GM23248 (cell line): ENCODE measurements at regions not wholly inside any gene's neighbourhood (a gene's known extent, or its start where the extent isn't known, plus 50 kb on each side); places are given as distances from the start of the nearest gene placed in this dataset.

Experiments used
- DNase-seq: peaks from one replicate; pipeline ENCODE4 v3.0.0-alpha.2; 2015
- H2AFZ ChIP-seq: fragments of 200-600 bp; sonication (generic); 2 replicates; pipeline ENCODE4 v1.6.1; 2016; ENCODE audit warnings: antibody characterized with exemption
- H3F3A ChIP-seq: fragments of 200-600 bp; sonication (generic); 2 replicates; pipeline ENCODE4 v1.6.1; 2016; ENCODE audit warnings: mild to moderate bottlenecking, antibody characterized with exemption, mixed run types; ENCODE audit not compliant: insufficient read depth
- H3K27ac ChIP-seq: fragments of 200-600 bp; sonication (generic); 2 replicates; pipeline ENCODE4 v1.5.1; 2016; ENCODE audit warnings: mild to moderate bottlenecking
- H3K27me3 ChIP-seq: fragments of 200-600 bp; sonication (generic); replicated peaks from 2 replicates; pipeline ENCODE4 v1.6.1; 2016; ENCODE audit warnings: mild to moderate bottlenecking; ENCODE audit not compliant: insufficient read depth
- H3K36me3 ChIP-seq: fragments of 200-600 bp; sonication (generic); 2 replicates; pipeline ENCODE4 v1.6.1; 2016; ENCODE audit warnings: low read depth, mild to moderate bottlenecking
- H3K4me1 ChIP-seq: fragments of 200-600 bp; sonication (generic); 2 replicates; pipeline ENCODE4 v1.6.1; 2016; ENCODE audit warnings: mild to moderate bottlenecking; ENCODE audit not compliant: insufficient read depth
- H3K4me2 ChIP-seq: fragments of 200-600 bp; sonication (generic); one replicate; pipeline ENCODE4 v1.6.1; 2016; ENCODE audit warnings: mild to moderate bottlenecking; ENCODE audit not compliant: unreplicated experiment
- H3K4me3 ChIP-seq: fragments of 200-600 bp; sonication (generic); 2 replicates; pipeline ENCODE4 v1.5.1; 2016; ENCODE audit warnings: mild to moderate bottlenecking
- H3K79me2 ChIP-seq: fragments of 200-600 bp; sonication (generic); 2 replicates; pipeline ENCODE4 v1.6.1; 2016; ENCODE audit warnings: mild to moderate bottlenecking; ENCODE audit not compliant: insufficient read depth
- H3K9ac ChIP-seq: fragments of 200-600 bp; sonication (generic); 2 replicates; pipeline ENCODE4 v1.6.1; 2016; ENCODE audit warnings: mild to moderate bottlenecking
- H3K9me2 ChIP-seq: fragments of 200-600 bp; sonication (generic); 2 replicates; pipeline ENCODE4 v1.6.1; 2016; ENCODE audit warnings: mixed run types, mild to moderate bottlenecking, moderate library complexity; ENCODE audit not compliant: insufficient read depth
- H3K9me3 ChIP-seq: fragments of 200-600 bp; sonication (generic); one replicate; pipeline ENCODE4 v1.6.1; 2017; ENCODE audit warnings: low read depth
- H4K20me1 ChIP-seq: fragments of 200-600 bp; sonication (generic); 2 replicates; pipeline ENCODE4 v1.6.0; 2016; ENCODE audit not compliant: insufficient read depth
- EZH2 ChIP-seq: fragments of 200-600 bp; sonication (generic); IDR thresholded peaks from 2 replicates; pipeline ENCODE4 v1.6.1; 2018; ENCODE audit warnings: antibody characterized with exemption, mild to moderate bottlenecking; ENCODE audit not compliant: insufficient read depth, poor library complexity, severe bottlenecking
- EZH2phosphoT487 ChIP-seq: fragments of 200-600 bp; sonication (generic); IDR thresholded peaks from 2 replicates; pipeline ENCODE4 v1.6.1; 2018; ENCODE audit warnings: antibody characterized with exemption, moderate library complexity, mild to moderate bottlenecking, low read depth; ENCODE audit not compliant: insufficient read depth
- WGBS, 2 experiments: methylation state at CpG; one replicate each; pipeline ENCODE4 v1.1.6; 2015 to 2017; ENCODE audit warnings: low lambda C conversion rate in 2 of 2, low coverage in 1 of 2; ENCODE audit errors: missing lambda C conversion rate in 2 of 2; 5-methylcytosine and 5-hydroxymethylcytosine counted together
- in situ Hi-C: fragments of 300-500 bp; cut with MboI; formaldehyde crosslinking; loops from 2 replicates; pipeline ENCODE4 v1.15.0; 2020

DNA sequence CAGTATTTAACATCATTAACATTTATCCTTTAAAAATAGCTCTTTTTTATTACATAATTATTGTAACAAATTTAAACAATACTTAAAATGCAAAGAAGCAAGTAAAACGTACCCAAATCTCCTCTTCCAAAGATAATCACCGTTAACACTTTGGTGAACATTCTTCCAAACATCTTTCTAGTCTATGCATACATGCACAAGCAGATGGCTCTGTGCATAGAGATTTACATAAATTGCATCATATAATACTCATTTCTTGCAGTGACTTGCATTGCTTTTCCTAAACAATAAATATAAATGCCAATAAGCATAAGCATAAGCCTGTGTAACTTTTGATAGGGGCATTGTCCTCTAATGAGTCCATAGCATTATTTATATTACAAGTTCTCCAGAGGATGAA, 89.4 kb upstream of the PALS2 start:
- H3K79me2 ChIP-seq = no peaks in the 10 kb centered on the region
- no peaks in the 10 kb centered on the region for H3K9me3 ChIP-seq
- no peaks in the 10 kb centered on the region for H4K20me1 ChIP-seq
- no peak overlapping the region for H2AFZ ChIP-seq
- no peaks in the 10 kb centered on the region; the same call in 1 of the 2 replicates for H3F3A ChIP-seq
- H3K4me2 ChIP-seq = no peak overlapping the region
- no peak for TF ChIP-seq EZH2
- no peak for TF ChIP-seq EZH2phosphoT487
- 36 to 47% methylated on average over 2 of the region's 2 CpGs for WGBS, 2 experiments
- no peaks in the 10 kb centered on the region for H3K9me2 ChIP-seq
- H3K27ac ChIP-seq = no peak overlapping the region
- no peaks in the 10 kb centered on the region for H3K36me3 ChIP-seq
- H3K4me1 ChIP-seq = no peaks in the 10 kb centered on the region
- no peaks in the 10 kb centered on the region; the same call in 1 of the 2 replicates for H3K27me3 ChIP-seq
- H3K4me3 ChIP-seq = no peak overlapping the region
- no peak for DNase-seq
- in situ Hi-C loops = no loop called here
- no peak overlapping the region for H3K9ac ChIP-seq

DNA sequence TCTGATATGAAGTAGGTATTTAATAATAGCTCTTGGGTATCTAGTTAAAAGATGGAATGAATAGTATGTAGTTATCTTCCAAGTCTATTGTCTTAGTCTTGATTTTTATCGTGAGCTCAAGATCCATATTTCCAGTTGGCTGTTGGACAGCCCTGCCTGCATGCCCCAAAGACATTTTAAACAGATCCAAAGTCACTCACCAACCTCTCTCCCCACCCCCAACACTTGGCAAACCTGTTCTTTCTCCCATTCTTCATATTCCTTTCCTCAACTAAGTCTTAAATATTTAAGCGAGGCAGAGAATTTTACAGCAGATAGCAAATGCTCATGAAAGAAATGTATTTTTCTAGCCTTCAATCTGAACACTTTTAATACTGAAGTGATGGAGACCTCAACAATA, 80.7 kb upstream of the PALS2 start:
- peaks cover 9% of the 10 kb centered on the region; the same call in 1 of the 2 replicates for H3K27me3 ChIP-seq
- 51 to 62% methylated on average over 2 of the region's 2 CpGs for whole genome bisulfite sequencing, 2 experiments
- H4K20me1 ChIP-seq = no peaks in the 10 kb centered on the region
- in situ Hi-C loops = no loop called here
- H3K4me2 ChIP-seq = no peak overlapping the region
- H3K36me3 ChIP-seq = no peaks in the 10 kb centered on the region
- DNase-seq = no peak
- H3F3A ChIP-seq = no peaks in the 10 kb centered on the region
- no peak overlapping the region for H3K9ac ChIP-seq
- no peaks in the 10 kb centered on the region for H3K9me3 ChIP-seq
- TF ChIP-seq EZH2phosphoT487 = no peak
- no peak for TF ChIP-seq EZH2
- H3K9me2 ChIP-seq = no peaks in the 10 kb centered on the region
- H3K4me1 ChIP-seq = no peaks in the 10 kb centered on the region
- no peak overlapping the region for H3K27ac ChIP-seq
- no peak overlapping the region for H2AFZ ChIP-seq
- H3K4me3 ChIP-seq = no peak overlapping the region
- H3K79me2 ChIP-seq = no peaks in the 10 kb centered on the region

DNA sequence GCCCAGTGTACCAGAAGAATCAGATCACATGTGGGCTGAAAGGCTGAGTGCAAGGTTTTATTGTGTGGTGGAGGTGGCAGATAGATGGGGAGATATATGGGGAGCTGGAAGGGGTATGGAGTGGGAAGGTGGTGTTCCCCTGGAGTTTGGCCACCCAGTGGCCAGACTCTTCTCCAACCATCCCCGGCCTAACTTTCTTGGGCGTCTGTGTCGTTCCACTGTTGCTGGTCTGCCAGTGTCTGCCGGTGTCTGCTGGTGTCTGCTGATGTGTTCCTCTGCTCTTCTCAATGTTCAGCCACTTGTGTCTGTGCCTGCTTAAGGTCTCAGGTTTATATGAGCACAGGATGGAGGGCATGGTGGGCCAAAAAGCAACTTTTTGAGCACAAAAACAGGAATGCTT, 78.4 kb upstream of the PALS2 start:
- peaks cover 15% of the 10 kb centered on the region for H3K27me3 ChIP-seq
- no peak overlapping the region for H2AFZ ChIP-seq
- H3K9ac ChIP-seq = no peak overlapping the region
- H3F3A ChIP-seq = no peaks in the 10 kb centered on the region
- no peak overlapping the region for H3K4me3 ChIP-seq
- DNase-seq = no peak
- no peaks in the 10 kb centered on the region for H3K79me2 ChIP-seq
- in situ Hi-C loops = no loop called here
- H3K4me1 ChIP-seq = no peaks in the 10 kb centered on the region
- no peak overlapping the region for H3K4me2 ChIP-seq
- TF ChIP-seq EZH2phosphoT487 (no peak), EZH2 (no peak)
- WGBS, 2 experiments = 64 to 88% methylated on average over 4 of the region's 4 CpGs
- no peaks in the 10 kb centered on the region for H3K9me2 ChIP-seq
- H3K9me3 ChIP-seq = no peaks in the 10 kb centered on the region
- H4K20me1 ChIP-seq = no peaks in the 10 kb centered on the region
- no peaks in the 10 kb centered on the region for H3K36me3 ChIP-seq
- H3K27ac ChIP-seq = no peak overlapping the region

DNA sequence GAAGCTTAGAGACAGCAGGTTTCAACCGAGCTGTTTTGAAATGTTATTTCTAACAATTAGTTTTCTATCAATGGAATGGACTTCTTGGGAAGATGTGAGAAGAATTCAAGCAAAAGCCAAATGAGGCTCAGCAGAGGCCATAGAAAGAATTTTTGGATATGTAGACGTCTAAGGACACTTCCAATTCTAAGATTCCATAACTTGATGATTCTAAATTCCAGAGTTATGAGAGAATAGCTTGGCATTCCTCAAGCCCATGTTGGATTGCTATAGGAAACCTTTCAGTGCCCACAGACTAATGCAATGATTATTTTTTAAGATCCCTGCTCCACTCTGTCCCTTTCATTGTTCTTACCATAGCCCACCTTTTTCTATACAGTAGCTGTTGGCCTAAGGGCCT, 77.2 kb upstream of the PALS2 start:
- no peak overlapping the region for H3K4me2 ChIP-seq
- H3F3A ChIP-seq = no peaks in the 10 kb centered on the region
- no peaks in the 10 kb centered on the region for H3K9me2 ChIP-seq
- in situ Hi-C loops = no loop called here
- no peak overlapping the region for H3K4me3 ChIP-seq
- TF ChIP-seq EZH2phosphoT487 = no peak
- no peak for TF ChIP-seq EZH2
- H2AFZ ChIP-seq = no peak overlapping the region
- H3K4me1 ChIP-seq = no peaks in the 10 kb centered on the region
- H4K20me1 ChIP-seq = no peaks in the 10 kb centered on the region
- no peak overlapping the region for H3K9ac ChIP-seq
- no peaks in the 10 kb centered on the region for H3K9me3 ChIP-seq
- no peaks in the 10 kb centered on the region for H3K79me2 ChIP-seq
- WGBS, 2 experiments = 48 to 51% methylated on average over 2 of the region's 2 CpGs
- peaks cover 19% of the 10 kb centered on the region for H3K27me3 ChIP-seq
- no peak overlapping the region for H3K27ac ChIP-seq
- DNase-seq = no peak
- H3K36me3 ChIP-seq = no peaks in the 10 kb centered on the region

DNA sequence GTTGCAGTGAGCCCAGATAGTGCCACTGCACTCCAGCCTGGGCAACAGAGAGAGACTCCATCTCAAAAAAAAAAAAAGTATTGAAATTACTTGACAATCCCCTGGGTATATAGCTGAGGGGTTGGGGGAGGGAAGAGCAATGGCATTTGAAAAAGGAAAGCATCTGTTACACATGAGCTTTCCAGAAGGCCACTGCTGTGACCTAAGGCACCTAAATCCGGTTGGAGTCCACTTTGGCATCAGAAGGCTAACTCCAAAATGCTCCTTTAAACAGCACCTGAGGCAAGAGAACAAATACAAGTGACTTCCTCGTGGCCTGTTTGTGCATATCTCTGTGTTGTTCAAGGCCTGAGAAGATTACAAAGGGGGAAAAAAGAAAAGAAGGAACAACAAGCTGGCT, 74.8 kb upstream of the PALS2 start:
- Histone ChIP-seq H2AFZ (no peak overlapping the region), H3F3A (no peaks in the 10 kb centered on the region), H4K20me1 (no peaks in the 10 kb centered on the region), H3K9ac (no peak overlapping the region), H3K27me3 (peaks cover 20% of the 10 kb centered on the region), H3K4me3 (no peak overlapping the region), H3K9me3 (no peaks in the 10 kb centered on the region), H3K9me2 (no peaks in the 10 kb centered on the region), H3K4me1 (no peaks in the 10 kb centered on the region), H3K36me3 (no peaks in the 10 kb centered on the region), H3K79me2 (no peaks in the 10 kb centered on the region), H3K27ac (no peak overlapping the region), H3K4me2 (no peak overlapping the region)
- TF ChIP-seq EZH2 (no peak), EZH2phosphoT487 (no peak)
- no peak for DNase-seq
- in situ Hi-C loops = no loop called here
- WGBS, 2 experiments = 6 to 26% methylated on average over 2 of the region's 2 CpGs
